Sigmoid colon (tissue), 4 donors: ENCODE measurements at regions not wholly inside any gene's neighbourhood (a gene's known extent, or its start where the extent isn't known, plus 50 kb on each side); places are given as distances from the start of the nearest gene placed in this dataset.

Experiments
- CTCF ChIP-seq, 4 experiments: fragments of 450-650 bp in 3 of 4; fragments of 200-600 bp in 1 of 4; IDR thresholded peaks; one replicate each; pipeline ENCODE4 v1.5.1; 2016 to 2019; ENCODE audit warnings: antibody characterized with exemption in 4 of 4, mild to moderate bottlenecking in 3 of 4, moderate library complexity in 2 of 4
- POLR2AphosphoS5 ChIP-seq, 4 donors: sonication (generic); formaldehyde crosslinking; IDR thresholded peaks; one replicate each; pipeline ENCODE4 v1.6.1; 2017; ENCODE audit warnings: antibody characterized with exemption in 4 of 4

GRCh38 chr5:2480871-2481270 is 270.6 kb downstream of the IRX2 start:
- no peak for TF ChIP-seq CTCF (IDR thresholded peaks at IDR 0.05)
- TF ChIP-seq POLR2AphosphoS5 (IDR thresholded peaks at IDR 0.05) = peak in 1 of 4 donors; percentile 42
